ENCODE measurements at regions not wholly inside any gene's neighbourhood (a gene's known extent, or its start where the extent isn't known, plus 50 kb on each side); places are given as distances from the start of the nearest gene placed in this dataset.
A peak's percentile ranks its signal among the peaks of the same experiment; 100 is the strongest.
"Not testable (repeated sequence)": the region's sequence is repeated elsewhere in the genome, so short reads cannot be mapped to it uniquely, and the experiment has no call there.

GRCh38 chr3:43236008-43236407 lies 50.3 kb upstream of the SNRK start:
- DNase-seq, result peak; percentile 6

GRCh38 chr3:43233062-43233461 lies 53.3 kb upstream of the SNRK start:
- DNase-seq, result no peak

GRCh38 chr3:43231276-43232000 lies 54.9 kb upstream of the SNRK start:
- no peak for DNase-seq

GRCh38 chr3:43229865-43230264 lies 56.5 kb upstream of the SNRK start:
- not testable (repeated sequence) for DNase-seq

- DNase-seq, result not testable (repeated sequence)
Observed at GRCh38 chr3:43227685-43228084, 58.7 kb upstream of the SNRK start.

- no peak for DNase-seq
Observed at GRCh38 chr3:43224405-43225073, 61.8 kb upstream of the SNRK start.

- DNase-seq, result no peak
Observed at GRCh38 chr3:43223670-43224364, 62.5 kb upstream of the SNRK start.

GRCh38 chr3:43222590-43222989 lies 63.8 kb upstream of the SNRK start:
- no peak for DNase-seq

- DNase-seq, result no peak
Observed at GRCh38 chr3:43221076-43221475, 65.3 kb upstream of the SNRK start.

- no peak for DNase-seq
Observed at GRCh38 chr3:43219616-43220015, 66.7 kb upstream of the SNRK start.

- no peak for DNase-seq
Observed at GRCh38 chr3:43218921-43219320, 67.4 kb upstream of the SNRK start.

GRCh38 chr3:43218156-43218555 lies 68.2 kb upstream of the SNRK start:
- no peak for DNase-seq

- DNase-seq, result no peak
Observed at GRCh38 chr3:43217633-43218032, 68.7 kb upstream of the SNRK start.

- no peak for DNase-seq
Observed at GRCh38 chr3:43217206-43217605, 69.1 kb upstream of the SNRK start.

- DNase-seq, result no peak
Observed at GRCh38 chr3:43215663-43216275, 70.6 kb upstream of the SNRK start.

- DNase-seq, result no peak
Observed at GRCh38 chr3:43215138-43215537, 71.2 kb upstream of the SNRK start.

GRCh38 chr3:43214616-43215015 lies 71.7 kb upstream of the SNRK start:
- no peak for DNase-seq

- no peak for DNase-seq
Observed at GRCh38 chr3:43213631-43214030, 72.7 kb upstream of the SNRK start.

- no peak for DNase-seq
Observed at GRCh38 chr3:43212914-43213611, 73.3 kb upstream of the SNRK start.

- no peak for DNase-seq
Observed at GRCh38 chr3:43211681-43212080, 74.7 kb upstream of the SNRK start.

GRCh38 chr3:43210049-43211027 lies 76.0 kb upstream of the SNRK start:
- DNase-seq, result no peak

GRCh38 chr3:43207628-43208085 lies 78.7 kb upstream of the SNRK start:
- no peak for DNase-seq
